ENCODE measurements at regions not wholly inside any gene's neighbourhood (a gene's known extent, or its start where the extent isn't known, plus 50 kb on each side); places are given as distances from the start of the nearest gene placed in this dataset.

- no peak for DNase-seq
- TF ChIP-seq POLR2A (IDR thresholded peaks at IDR 0.05; ENCODE audit: low read length) (no peak), GATA1 (IDR thresholded peaks at IDR 0.05; ENCODE audit: low read depth, low read length) (no peak)
Measured at GRCh38 chr16:73298562-73298961, 250.6 kb upstream of the ZFHX3 start.

DNA sequence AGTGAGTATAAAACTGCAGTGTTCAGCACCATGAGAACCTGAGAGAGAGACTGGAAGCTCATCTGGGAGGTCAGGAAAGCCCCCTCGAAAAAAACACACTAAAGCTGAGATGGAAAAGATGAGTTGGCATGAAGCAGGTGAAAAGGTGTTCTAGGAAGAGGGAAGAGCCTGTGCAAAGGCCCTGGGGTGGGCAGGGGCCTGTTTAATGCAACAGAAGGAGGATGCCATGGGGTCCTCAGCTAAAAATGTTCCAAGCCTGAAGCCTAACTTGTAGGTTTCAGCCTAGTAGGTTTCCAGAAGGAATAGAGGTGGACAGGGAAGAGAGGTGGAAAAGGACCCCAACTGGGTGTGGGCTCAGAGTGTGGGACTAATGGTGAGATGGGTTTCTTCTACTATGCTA, 242.3 kb upstream of the ZFHX3 start:
- TF ChIP-seq GATA1 (IDR thresholded peaks at IDR 0.05; ENCODE audit: low read depth, low read length) = no peak
- TF ChIP-seq POLR2A (IDR thresholded peaks at IDR 0.05; ENCODE audit: low read length) = no peak
- DNase-seq = no peak

- DNase-seq = no peak
- TF ChIP-seq POLR2A (IDR thresholded peaks at IDR 0.05; ENCODE audit: low read length) (no peak), GATA1 (IDR thresholded peaks at IDR 0.05; ENCODE audit: low read depth, low read length) (no peak)
Measured at GRCh38 chr16:73289232-73289631, 241.3 kb upstream of the ZFHX3 start.

GRCh38 chr16:73288520-73288919, 240.6 kb upstream of the ZFHX3 start:
- DNase-seq = no peak
- TF ChIP-seq GATA1 (IDR thresholded peaks at IDR 0.05; ENCODE audit: low read depth, low read length) (no peak), POLR2A (IDR thresholded peaks at IDR 0.05; ENCODE audit: low read length) (no peak)

- TF ChIP-seq POLR2A (IDR thresholded peaks at IDR 0.05; ENCODE audit: low read length) = no peak
- TF ChIP-seq GATA1 (IDR thresholded peaks at IDR 0.05; ENCODE audit: low read depth, low read length) = no peak
- DNase-seq = no peak
Measured at GRCh38 chr16:73287859-73288405, 240.0 kb upstream of the ZFHX3 start.

- no peak for TF ChIP-seq GATA1 (IDR thresholded peaks at IDR 0.05; ENCODE audit: low read depth, low read length)
- no peak for TF ChIP-seq POLR2A (IDR thresholded peaks at IDR 0.05; ENCODE audit: low read length)
- DNase-seq = no peak
Measured at GRCh38 chr16:73286346-73287267, 238.7 kb upstream of the ZFHX3 start.

- TF ChIP-seq GATA1 (IDR thresholded peaks at IDR 0.05; ENCODE audit: low read depth, low read length) (no peak), POLR2A (IDR thresholded peaks at IDR 0.05; ENCODE audit: low read length) (no peak)
- no peak for DNase-seq
Measured at GRCh38 chr16:73285436-73286201, 237.7 kb upstream of the ZFHX3 start.

GRCh38 chr16:73280388-73280787, 232.5 kb upstream of the ZFHX3 start:
- no peak for DNase-seq
- TF ChIP-seq POLR2A (IDR thresholded peaks at IDR 0.05; ENCODE audit: low read length) (no peak), GATA1 (IDR thresholded peaks at IDR 0.05; ENCODE audit: low read depth, low read length) (no peak)

DNA sequence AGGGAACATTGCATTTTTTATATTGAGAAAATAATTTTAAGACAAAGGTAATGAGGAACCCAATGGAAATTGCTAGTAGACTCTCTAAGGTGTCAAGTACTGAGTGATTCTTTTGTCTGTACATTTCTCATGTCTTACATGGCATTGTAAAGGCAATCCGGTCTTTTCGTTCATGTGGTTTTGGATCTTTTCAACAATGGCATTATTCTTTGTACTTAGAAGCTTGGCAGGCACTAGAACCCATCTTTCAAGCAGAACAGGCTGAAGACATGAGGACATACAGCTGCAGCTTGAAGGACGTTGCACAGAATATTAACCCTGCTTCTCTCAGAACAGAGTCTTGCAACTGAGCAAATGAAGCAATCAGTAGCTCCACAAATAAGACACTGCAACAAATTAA, 231.5 kb upstream of the ZFHX3 start:
- TF ChIP-seq GATA1 (IDR thresholded peaks at IDR 0.05; ENCODE audit: low read depth, low read length) = no peak
- no peak for TF ChIP-seq POLR2A (IDR thresholded peaks at IDR 0.05; ENCODE audit: low read length)
- no peak for DNase-seq

DNA sequence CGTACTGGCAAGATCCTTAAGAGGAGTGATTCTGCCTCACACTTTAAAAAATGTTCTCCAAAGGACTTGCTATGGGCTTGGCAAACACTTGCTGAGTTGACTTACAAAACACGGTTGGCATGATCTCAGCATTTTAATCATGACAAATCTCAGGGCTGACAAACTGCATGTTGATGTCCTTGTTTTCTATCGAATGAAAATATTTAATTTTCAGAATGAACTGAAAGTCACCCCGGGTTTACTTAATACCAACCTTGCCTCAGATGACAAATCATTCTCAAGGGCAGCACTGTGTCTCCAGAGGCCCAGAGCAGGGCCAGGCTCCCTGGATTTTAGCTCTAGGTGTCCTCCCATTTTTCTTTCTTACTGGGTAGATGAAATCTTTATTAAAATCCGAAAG, 229.1 kb upstream of the ZFHX3 start:
- TF ChIP-seq POLR2A (IDR thresholded peaks at IDR 0.05; ENCODE audit: low read length) (no peak), GATA1 (IDR thresholded peaks at IDR 0.05; ENCODE audit: low read depth, low read length) (no peak)
- no peak for DNase-seq

DNA sequence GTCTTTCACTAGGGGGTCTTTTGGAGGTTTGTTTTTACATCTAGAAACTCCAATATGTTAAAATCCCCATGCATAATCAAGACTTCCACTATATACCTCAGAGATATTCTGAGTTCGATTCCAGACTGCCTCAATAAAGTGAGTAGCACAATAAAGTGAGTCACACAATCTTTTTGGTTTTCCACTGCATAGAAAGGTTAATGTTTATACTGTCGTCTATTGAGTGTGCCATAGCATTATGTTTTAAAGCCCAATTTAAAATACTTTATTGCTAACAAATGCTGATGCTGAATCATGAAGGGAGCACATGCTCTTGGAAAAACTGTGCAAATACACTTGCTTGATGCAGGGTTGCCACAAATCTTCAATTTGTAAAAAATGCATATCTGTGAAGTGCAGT, 227.5 kb upstream of the ZFHX3 start:
- no peak for TF ChIP-seq GATA1 (IDR thresholded peaks at IDR 0.05; ENCODE audit: low read depth, low read length)

GRCh38 chr16:73275024-73275423, 227.1 kb upstream of the ZFHX3 start:
- no peak for DNase-seq
- TF ChIP-seq GATA1 (IDR thresholded peaks at IDR 0.05; ENCODE audit: low read depth, low read length) = no peak
- no peak for TF ChIP-seq POLR2A (IDR thresholded peaks at IDR 0.05; ENCODE audit: low read length)

More for the DNA sequence above, 227.5 kb upstream of the ZFHX3 start:
- DNase-seq = no peak

DNA sequence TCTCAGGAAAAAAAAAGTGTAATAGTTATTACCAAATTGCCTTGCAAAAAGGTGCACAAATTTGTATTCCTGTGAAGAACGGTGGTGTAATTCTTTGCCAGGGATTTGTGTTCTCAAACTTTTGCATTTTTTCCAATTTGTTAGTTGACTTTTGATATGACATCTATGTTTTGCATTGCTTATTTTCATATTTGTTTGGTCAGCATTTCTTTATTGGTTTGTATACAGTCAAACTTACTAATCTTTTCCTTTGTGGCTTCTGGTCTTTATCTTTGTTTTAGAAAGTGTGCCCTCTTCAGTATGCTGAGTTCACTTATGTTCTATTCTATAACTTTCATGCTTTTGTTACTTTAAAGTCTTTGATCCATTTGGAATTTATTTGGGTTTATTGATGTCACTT, 226.2 kb upstream of the ZFHX3 start:
- DNase-seq = no peak
- no peak for TF ChIP-seq POLR2A (IDR thresholded peaks at IDR 0.05; ENCODE audit: low read length)
- TF ChIP-seq GATA1 (IDR thresholded peaks at IDR 0.05; ENCODE audit: low read depth, low read length) = no peak

DNA sequence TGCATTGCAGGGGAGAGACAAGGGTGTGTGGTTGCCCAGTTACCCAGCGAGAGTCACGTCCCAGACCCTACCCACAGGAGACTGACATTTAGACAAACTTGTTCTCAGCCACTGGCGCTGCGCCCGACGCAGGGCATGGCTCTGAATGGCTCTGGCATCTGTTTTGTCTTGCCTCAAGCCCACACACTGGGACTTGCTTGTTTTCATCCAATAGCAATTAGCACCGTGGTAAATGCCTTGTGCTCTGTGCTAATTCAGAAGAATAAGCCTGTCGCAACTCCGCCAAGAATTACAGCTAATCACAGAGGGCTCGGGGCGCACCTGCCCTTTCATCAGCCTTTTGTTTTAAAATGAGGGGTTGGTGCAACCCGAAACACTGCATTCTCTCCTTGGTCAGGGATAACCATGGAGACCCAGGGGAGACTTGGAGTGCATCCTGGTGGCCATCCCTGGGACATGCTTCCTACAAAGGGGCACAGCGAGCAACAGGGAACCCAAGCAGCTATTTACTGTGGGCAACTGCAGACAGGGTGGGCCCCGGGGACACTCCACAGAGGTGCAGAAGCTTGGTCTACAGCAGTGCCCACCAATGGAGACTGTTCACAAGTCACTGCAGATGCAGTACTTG, 220.6 kb upstream of the ZFHX3 start:
- DNase-seq = no peak
- TF ChIP-seq GATA1 (IDR thresholded peaks at IDR 0.05; ENCODE audit: low read depth, low read length) = no peak
- TF ChIP-seq POLR2A (IDR thresholded peaks at IDR 0.05; ENCODE audit: low read length) = no peak
